ENCODE measurements at regions not wholly inside any gene's neighbourhood (a gene's known extent, or its start where the extent isn't known, plus 50 kb on each side); places are given as distances from the start of the nearest gene placed in this dataset.

DNA sequence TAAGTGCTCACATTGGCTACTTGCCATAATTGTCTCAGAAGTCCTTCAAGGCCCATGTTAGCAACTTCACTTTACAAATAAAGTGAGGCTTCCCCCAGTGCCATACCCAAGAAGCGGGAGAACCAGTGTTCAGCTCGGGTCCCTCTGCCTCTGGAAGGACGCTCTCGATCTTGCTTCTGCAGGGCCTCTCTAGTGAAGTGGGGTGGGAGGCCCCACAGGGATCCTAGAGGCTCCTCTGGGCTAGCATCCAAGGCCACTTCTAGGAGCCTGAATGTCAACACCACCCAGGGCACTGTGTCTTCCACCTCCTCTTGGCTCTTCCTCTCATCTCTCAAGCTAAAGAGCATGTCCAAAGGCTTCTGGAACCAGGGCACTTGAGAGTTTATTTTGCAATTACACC lies 282.5 kb downstream of the GADD45G start:
- DNase-seq: no peak
- H3K27ac Mint-ChIP-seq: no peak overlapping the region
- H3K4me3 Mint-ChIP-seq: no peak overlapping the region
- no peaks in the 10 kb centered on the region for H3K4me1 Mint-ChIP-seq
- no peaks in the 10 kb centered on the region for H3K36me3 Mint-ChIP-seq
- no peaks in the 10 kb centered on the region for H3K9me3 Mint-ChIP-seq
- H3K27me3 Mint-ChIP-seq (ENCODE audit: low read depth in 3 of 3): peaks cover 0 to 3% (median 0%) of the 10 kb centered on the region in 3 donors

DNA sequence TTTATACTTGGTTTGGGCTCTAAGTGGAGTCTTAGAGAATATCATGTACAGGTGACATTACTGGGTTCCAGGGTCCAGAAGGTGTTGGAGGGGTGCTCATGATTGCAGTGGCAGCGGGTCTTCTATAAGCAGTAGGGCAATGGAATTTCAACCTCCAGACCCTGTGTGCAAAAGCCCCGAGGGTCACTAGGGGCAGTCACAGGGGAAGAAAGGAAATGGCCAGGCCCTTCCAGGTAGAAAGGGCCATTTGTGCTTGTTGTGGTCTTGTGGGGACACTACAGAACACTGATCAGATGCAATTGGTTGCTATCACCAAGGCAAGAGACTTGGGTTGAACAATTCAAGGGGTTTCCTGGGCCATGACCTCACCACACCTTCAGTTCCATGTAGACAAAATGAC lies 283.4 kb downstream of the GADD45G start:
- Mint-ChIP-seq H3K4me3 (no peak overlapping the region), H3K36me3 (no peaks in the 10 kb centered on the region), H3K27me3 (ENCODE audit: low read depth in 3 of 3) (peaks cover 0 to 3% (median 0%) of the 10 kb centered on the region in 3 donors), H3K27ac (no peak overlapping the region), H3K4me1 (no peaks in the 10 kb centered on the region), H3K9me3 (no peaks in the 10 kb centered on the region)
- no peak for DNase-seq

DNA sequence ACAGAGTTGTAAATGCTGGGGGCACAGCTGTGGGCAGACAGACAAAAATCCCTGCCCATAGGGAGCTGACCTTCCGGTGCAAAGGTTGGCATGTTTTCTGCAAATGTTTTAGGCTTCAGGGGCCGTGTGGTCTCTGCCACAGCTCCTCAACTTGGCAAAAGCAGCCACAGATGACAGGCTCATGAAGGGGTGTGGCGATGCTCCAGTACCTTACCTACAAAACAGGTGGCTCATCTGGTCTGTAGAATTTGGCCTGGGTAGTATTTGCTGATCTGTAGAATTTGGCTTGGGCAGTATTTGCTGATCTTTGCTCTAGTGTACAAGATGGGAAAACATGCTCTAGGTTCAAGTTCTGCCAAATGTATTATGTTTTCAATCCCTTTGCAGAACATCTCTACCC lies 283.9 kb downstream of the GADD45G start:
- H3K4me3 Mint-ChIP-seq: no peak overlapping the region
- DNase-seq: no peak
- H3K9me3 Mint-ChIP-seq: no peaks in the 10 kb centered on the region
- H3K4me1 Mint-ChIP-seq: no peaks in the 10 kb centered on the region
- H3K27me3 Mint-ChIP-seq (ENCODE audit: low read depth in 3 of 3): peaks cover 0 to 2% (median 0%) of the 10 kb centered on the region in 3 donors
- no peaks in the 10 kb centered on the region for H3K36me3 Mint-ChIP-seq
- no peak overlapping the region for H3K27ac Mint-ChIP-seq

DNA sequence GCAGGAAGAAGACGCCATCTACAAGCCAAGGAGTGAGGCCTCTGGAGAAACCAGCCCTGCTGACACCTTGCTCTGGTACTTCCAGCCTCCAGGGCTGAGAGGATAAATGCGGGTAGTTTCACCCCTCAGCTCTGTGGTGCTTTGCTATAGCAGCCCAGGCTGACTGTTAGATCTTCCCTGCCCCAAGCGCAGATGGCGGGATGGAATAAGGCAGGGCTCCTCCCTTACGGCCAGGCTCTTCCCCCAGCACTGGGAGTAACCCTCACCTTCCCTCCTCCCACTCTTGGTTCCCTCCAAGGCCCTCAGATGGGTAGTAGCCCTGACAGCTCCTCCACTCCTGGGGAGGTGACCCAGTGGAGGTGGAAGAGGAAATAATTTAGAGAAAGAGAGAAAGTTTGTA lies 285.1 kb downstream of the GADD45G start:
- peaks cover 0 to under 1% (median 0%) of the 10 kb centered on the region in 6 donors for H3K9me3 Mint-ChIP-seq
- no peak for DNase-seq
- H3K27ac Mint-ChIP-seq: no peak overlapping the region
- H3K36me3 Mint-ChIP-seq: no peaks in the 10 kb centered on the region
- peaks cover 0 to 2% (median 1%) of the 10 kb centered on the region in 3 donors for H3K27me3 Mint-ChIP-seq (ENCODE audit: low read depth in 3 of 3)
- H3K4me3 Mint-ChIP-seq: no peak overlapping the region
- no peaks in the 10 kb centered on the region for H3K4me1 Mint-ChIP-seq

DNA sequence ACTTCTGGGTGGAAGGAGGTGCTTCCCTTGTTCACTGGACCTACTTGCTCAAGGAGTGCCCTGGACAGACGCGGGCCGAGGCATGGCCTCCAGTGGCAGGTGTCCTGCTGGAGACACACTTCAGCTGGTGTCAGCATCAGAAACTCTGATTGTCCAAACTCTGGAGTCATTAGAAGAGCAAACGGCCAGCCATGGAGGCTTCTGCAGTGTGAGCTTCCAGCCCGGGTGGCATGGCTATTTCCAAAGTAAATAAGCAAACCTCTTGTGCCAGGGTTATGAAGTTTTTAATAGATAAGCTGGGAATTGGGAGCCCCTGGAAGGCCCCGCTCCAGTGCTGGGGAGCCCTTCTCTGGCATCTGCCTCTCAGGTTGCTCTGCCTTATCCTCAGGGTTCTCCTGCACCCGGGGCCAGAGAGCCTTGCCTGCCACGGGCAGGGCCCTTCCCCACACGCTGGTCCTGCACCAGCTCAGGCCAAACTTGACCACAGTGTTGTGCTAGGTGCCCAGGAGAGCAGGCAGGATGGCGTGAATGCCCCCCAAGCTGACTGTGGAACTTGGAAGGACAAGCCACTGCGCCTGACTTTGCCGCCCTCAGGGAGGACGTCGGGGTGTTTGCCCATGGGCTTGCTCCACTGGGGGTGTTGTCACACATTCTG lies 285.6 kb downstream of the GADD45G start:
- no peaks in the 10 kb centered on the region for H3K4me1 Mint-ChIP-seq
- H3K27me3 Mint-ChIP-seq (ENCODE audit: low read depth in 3 of 3): peaks cover 0 to 1% (median 0%) of the 10 kb centered on the region in 3 donors
- H3K4me3 Mint-ChIP-seq: no peak overlapping the region
- peaks cover 0 to 2% (median 0%) of the 10 kb centered on the region in 6 donors for H3K9me3 Mint-ChIP-seq
- no peaks in the 10 kb centered on the region for H3K36me3 Mint-ChIP-seq
- H3K27ac Mint-ChIP-seq: no peak overlapping the region
- no peak for DNase-seq

DNA sequence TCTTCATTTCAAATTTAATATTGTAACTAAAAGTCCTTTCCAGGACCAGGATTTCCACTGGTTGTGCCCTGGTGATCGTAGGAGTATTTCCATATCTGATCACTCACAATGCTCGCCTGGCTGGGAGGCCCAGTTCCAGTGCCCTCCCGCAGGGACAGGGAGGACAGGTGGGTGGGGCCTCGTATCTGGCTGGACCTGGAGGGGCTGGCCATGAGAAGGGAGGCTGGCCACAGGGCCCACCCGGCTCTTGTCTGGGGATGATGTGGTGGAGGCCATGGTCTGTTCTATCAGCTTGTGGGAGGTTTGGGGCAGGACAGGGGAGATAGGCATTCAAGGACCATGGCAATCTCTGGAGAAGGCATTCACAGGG lies 286.4 kb downstream of the GADD45G start:
- H3K4me1 Mint-ChIP-seq: no peaks in the 10 kb centered on the region
- no peak for DNase-seq
- H3K36me3 Mint-ChIP-seq: no peaks in the 10 kb centered on the region
- no peak overlapping the region for H3K27ac Mint-ChIP-seq
- H3K9me3 Mint-ChIP-seq: peaks cover 0 to 2% (median 0%) of the 10 kb centered on the region in 6 donors
- H3K4me3 Mint-ChIP-seq: no peak overlapping the region
- H3K27me3 Mint-ChIP-seq (ENCODE audit: low read depth in 3 of 3): peaks cover 0 to 1% (median 0%) of the 10 kb centered on the region in 3 donors

DNA sequence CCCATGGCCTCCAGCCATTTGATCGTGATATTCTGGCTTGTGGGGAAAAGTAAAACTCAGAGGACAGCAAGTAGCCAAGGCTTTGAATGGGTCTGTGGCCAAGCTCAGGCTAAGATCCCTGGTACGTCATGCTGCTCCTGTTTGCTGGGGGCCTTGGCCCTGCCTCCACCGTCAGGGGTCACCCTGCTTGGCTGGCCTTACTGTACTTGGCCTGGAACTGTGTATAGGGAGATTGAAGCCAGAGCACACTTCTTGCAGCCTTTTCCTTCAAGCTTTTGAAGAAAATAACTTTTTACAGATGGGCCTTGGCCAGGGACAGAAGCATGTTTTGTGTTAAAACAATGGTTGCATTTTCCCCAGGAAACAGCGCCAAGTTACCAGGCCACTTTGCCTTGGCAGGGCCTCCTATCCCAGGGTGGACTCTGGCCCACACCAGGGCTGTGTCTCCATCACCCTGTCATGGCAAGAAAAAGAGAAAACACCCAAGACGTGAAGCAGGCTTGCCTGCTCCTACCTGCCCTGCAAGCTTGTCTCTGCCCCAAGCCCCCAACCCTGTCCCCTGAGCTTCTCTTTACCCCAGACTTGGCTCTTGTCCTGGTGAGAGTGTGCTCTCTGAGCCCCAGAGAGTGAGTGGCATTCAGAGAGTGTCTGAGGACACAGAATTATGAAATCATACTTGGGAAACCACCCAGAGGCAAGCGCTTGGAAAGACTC lies 286.9 kb downstream of the GADD45G start:
- H3K36me3 Mint-ChIP-seq: no peaks in the 10 kb centered on the region
- H3K27ac Mint-ChIP-seq: no peak overlapping the region
- H3K4me3 Mint-ChIP-seq: no peak overlapping the region
- no peaks in the 10 kb centered on the region for H3K4me1 Mint-ChIP-seq
- DNase-seq: no peak
- peaks cover 0 to 1% (median 0%) of the 10 kb centered on the region in 3 donors for H3K27me3 Mint-ChIP-seq (ENCODE audit: low read depth in 3 of 3)
- H3K9me3 Mint-ChIP-seq: peaks cover 0 to 2% (median 0%) of the 10 kb centered on the region in 6 donors

DNA sequence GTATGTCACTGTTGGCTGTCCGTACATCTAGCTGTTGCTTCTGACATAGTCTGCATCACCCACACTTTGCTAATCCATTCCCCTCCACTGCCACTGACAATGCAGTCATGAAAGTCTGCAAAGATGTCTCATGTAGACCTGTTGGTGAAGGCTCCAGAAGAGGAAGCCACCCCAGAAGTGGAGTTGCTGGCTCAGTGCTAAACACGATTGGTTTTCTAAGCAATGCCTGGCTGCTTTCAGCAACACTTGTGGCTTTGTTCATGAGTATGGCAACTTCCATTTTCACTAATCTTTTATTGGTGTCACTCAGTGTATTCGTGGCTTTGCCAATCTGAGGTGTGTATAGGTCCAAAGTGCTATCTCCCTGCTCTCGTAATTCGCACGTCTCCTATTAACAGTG lies 288.1 kb downstream of the GADD45G start:
- Mint-ChIP-seq H3K4me3 (no peak overlapping the region), H3K27ac (no peak overlapping the region)

DNA sequence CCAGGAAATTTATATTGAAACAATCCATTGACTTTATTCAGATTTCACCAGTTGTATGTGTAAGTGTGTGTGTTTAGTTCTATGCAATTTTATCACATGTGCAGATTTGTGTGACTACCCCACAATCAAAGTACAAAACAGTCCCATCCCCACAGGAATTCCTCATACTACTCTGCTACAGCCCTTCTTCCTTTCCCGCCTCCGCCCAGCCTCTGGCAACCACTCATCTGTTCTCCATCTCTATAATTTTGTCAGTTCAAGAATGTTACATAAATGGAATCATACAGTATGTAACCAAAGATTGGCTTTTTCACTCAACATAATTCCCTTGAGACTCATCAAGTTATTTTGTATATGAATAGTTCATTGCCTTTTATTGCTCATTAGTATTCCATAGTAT lies 289.1 kb downstream of the GADD45G start:
- no peak overlapping the region for H3K4me3 Mint-ChIP-seq
- H3K36me3 Mint-ChIP-seq: no peaks in the 10 kb centered on the region

More for the DNA sequence above, 288.1 kb downstream of the GADD45G start:
- H3K36me3 Mint-ChIP-seq: no peaks in the 10 kb centered on the region
- peaks cover 0 to 2% (median 0%) of the 10 kb centered on the region in 6 donors for H3K9me3 Mint-ChIP-seq
- no peak for DNase-seq
- no peaks in the 10 kb centered on the region for H3K4me1 Mint-ChIP-seq
- peaks cover 0 to 1% (median 0%) of the 10 kb centered on the region in 3 donors for H3K27me3 Mint-ChIP-seq (ENCODE audit: low read depth in 3 of 3)

DNA sequence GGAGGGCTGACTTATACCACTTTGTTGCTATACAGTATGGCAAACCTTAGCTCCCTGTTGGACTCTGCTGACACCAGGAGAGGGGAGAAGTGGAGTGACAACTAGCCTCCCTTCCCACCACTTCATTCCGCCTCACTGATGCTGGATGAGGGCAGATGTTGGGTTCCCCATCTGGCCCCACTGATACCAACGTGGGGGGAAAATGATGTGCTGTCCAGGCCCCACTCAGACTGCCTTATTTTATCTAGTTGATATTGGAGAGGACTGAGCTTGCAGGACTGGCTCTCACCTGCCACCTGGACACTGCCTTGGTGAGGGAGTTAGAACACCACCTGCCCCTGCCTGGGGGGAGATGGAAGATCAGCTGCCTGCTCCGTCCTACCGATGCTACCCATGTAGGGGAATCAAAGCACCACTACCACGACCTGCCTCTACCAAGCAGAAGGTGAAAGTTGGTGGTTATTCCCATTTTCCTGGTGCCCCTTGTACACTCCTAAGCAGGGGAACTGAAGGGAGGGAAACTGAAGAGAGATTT lies 292.1 kb downstream of the GADD45G start:
- DNase-seq: no peak
- H3K27me3 Mint-ChIP-seq (ENCODE audit: low read depth in 3 of 3): peaks cover 0 to 6% (median 5%) of the 10 kb centered on the region in 3 donors

More for the DNA sequence above, 289.1 kb downstream of the GADD45G start:
- H3K27me3 Mint-ChIP-seq (ENCODE audit: low read depth in 3 of 3): peaks cover 0 to 2% (median 1%) of the 10 kb centered on the region in 3 donors
- DNase-seq: no peak
- H3K9me3 Mint-ChIP-seq: peaks cover 0 to 2% (median 0%) of the 10 kb centered on the region in 6 donors
- no peaks in the 10 kb centered on the region for H3K4me1 Mint-ChIP-seq
- no peak overlapping the region for H3K27ac Mint-ChIP-seq

DNA sequence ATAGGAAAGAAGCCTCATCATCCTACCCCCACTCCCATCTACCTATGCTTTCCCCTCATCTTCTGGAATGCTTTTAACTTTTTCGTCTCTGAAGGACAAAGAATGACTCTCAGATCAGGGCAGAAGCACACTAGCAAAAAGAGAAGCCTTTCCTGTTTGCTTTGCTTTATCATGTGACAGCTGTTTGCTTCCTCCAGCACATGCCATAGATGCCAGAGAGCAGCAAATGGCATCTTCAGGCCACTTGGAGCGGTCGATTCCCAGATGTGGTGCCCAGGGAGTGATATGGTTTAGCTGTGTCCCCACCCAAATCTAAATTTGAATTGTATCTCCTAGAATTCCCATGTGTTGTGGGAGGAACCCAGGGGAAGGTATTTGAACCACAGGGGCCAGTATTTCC lies 294.8 kb downstream of the GADD45G start:
- H3K4me1 Mint-ChIP-seq: no peaks in the 10 kb centered on the region
- no peaks in the 10 kb centered on the region for H3K36me3 Mint-ChIP-seq
- H3K27me3 Mint-ChIP-seq (ENCODE audit: low read depth in 3 of 3): peaks cover 0 to 9% (median 5%) of the 10 kb centered on the region in 3 donors
- H3K9me3 Mint-ChIP-seq: peaks cover 0 to 2% (median 0%) of the 10 kb centered on the region in 6 donors
- DNase-seq: no peak
- H3K27ac Mint-ChIP-seq: no peak overlapping the region
- H3K4me3 Mint-ChIP-seq: no peak overlapping the region

More for the DNA sequence above, 292.1 kb downstream of the GADD45G start:
- Mint-ChIP-seq H3K9me3 (peaks cover 0 to 2% (median 0%) of the 10 kb centered on the region in 6 donors), H3K36me3 (no peaks in the 10 kb centered on the region), H3K27ac (no peak overlapping the region), H3K4me3 (no peak overlapping the region), H3K4me1 (no peaks in the 10 kb centered on the region)

DNA sequence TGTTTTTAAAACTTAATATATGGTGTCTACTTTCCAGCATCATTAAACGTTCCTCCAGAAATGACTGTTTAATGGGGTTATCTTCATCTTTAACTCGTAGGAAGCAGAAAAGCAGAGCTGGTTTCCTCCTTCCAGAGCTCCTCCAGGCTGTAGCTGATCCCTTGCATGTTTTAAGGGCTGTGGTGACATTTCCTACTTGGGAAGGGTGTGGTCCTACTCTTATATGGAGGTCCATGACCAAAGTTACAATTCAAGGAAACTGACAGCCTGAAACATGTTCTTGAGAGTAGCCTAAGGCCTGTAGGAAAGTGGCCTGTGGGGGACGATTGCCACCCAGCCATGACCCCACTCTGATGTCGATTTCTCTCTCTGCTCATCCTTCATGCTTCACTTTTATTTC lies 297.1 kb downstream of the GADD45G start:
- Mint-ChIP-seq H3K36me3 (no peaks in the 10 kb centered on the region), H3K27me3 (ENCODE audit: low read depth in 3 of 3) (peaks cover 0 to 10% (median 5%) of the 10 kb centered on the region in 3 donors), H3K9me3 (no peaks in the 10 kb centered on the region), H3K4me1 (no peaks in the 10 kb centered on the region), H3K27ac (no peak overlapping the region), H3K4me3 (no peak overlapping the region)
- DNase-seq: no peak

DNA sequence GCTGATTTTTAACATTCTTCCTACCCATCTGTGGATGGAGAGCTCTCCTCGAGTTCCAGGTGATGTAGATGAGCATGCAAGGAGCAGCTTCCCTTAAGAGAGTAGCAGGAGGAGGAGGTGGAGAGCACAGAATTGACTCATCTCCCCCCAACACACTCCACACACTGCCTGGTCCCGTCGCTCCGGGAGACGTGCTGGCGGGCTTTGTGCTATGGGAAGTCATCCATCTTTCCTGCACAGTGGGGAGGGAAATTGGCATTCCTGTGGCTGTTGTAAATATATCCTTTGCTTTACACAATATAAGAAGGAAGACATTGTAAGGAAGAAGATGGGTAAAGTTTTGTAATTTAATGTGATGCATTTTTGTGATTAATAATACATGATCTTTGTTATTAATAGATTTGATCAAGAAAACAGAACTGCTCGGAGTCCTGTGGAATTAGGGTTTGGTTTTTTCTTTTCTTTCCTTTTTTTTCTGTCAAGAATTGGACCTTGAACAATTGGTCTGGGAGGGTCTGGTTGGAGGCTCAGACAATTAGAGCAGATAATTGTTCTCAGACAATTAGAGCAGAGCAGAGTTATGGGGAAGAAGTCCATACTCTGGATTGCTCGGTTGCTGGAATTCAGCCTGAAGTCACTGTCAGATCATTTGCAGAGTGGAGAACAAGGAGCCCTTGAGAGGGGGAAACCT lies 297.8 kb downstream of the GADD45G start:
- Mint-ChIP-seq H3K4me3 (no peak overlapping the region), H3K27me3 (ENCODE audit: low read depth in 3 of 3) (peaks cover 0 to 10% (median 5%) of the 10 kb centered on the region in 3 donors), H3K36me3 (no peaks in the 10 kb centered on the region), H3K4me1 (no peaks in the 10 kb centered on the region), H3K9me3 (no peaks in the 10 kb centered on the region), H3K27ac (no peak overlapping the region)
- no peak for DNase-seq

DNA sequence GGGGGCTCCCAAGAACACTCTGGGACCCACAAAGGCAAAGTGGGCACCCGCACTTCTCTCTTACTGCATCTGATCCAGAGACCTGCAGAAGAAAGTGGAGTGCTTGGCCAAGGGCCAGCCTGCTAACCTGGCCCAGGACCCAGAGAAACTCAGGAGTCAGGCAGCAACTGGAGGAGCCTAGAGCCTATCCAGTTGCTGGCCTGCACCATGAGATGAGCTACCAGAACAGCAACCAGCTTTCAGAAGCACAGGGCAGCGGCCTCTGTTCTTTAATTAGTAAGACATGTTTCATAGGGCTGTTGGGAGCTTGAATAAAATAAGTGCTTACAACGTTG lies 298.3 kb downstream of the GADD45G start:
- no peak overlapping the region for H3K27ac Mint-ChIP-seq
- DNase-seq: no peak
- no peaks in the 10 kb centered on the region for H3K9me3 Mint-ChIP-seq
- H3K36me3 Mint-ChIP-seq: no peaks in the 10 kb centered on the region
- H3K4me3 Mint-ChIP-seq: no peak overlapping the region
- H3K4me1 Mint-ChIP-seq: no peaks in the 10 kb centered on the region
- peaks cover 0 to 10% (median 5%) of the 10 kb centered on the region in 3 donors for H3K27me3 Mint-ChIP-seq (ENCODE audit: low read depth in 3 of 3)
